Cerebellar nuclear complex (tissue), 1 donor: ENCODE measurements at regions not wholly inside any gene's neighbourhood (a gene's known extent, or its start where the extent isn't known, plus 50 kb on each side); places are given as distances from the start of the nearest gene placed in this dataset.
"Not testable (repeated sequence)": the region's sequence is repeated elsewhere in the genome, so short reads cannot be mapped to it uniquely, and the experiment has no call there.

ENCODE experiments used
- DNase-seq, 2 experiments: peaks; one replicate each; lab custom pipeline; 2025; lab: John Stamatoyannopoulos, UW

- DNase-seq, result no peak
Observed at GRCh38 chr7:155377071-155377837, 79.6 kb downstream of the INSIG1 start.

GRCh38 chr7:155377838-155378579 lies 79.9 kb upstream of the EN2 start:
- DNase-seq, result no peak

GRCh38 chr7:155378580-155378934 lies 79.4 kb upstream of the EN2 start:
- DNase-seq, result no peak

- DNase-seq, result no peak
Observed at GRCh38 chr7:155378959-155379871, 78.7 kb upstream of the EN2 start.

GRCh38 chr7:155380221-155380861 lies 77.6 kb upstream of the EN2 start:
- peak in 1 of 2 experiments; percentile 75 for DNase-seq

GRCh38 chr7:155380976-155381851 lies 76.7 kb upstream of the EN2 start:
- DNase-seq, result no peak

GRCh38 chr7:155381852-155382801 lies 75.8 kb upstream of the EN2 start:
- DNase-seq, result no peak

- no peak for DNase-seq
Observed at GRCh38 chr7:155382802-155383171, 75.1 kb upstream of the EN2 start.

GRCh38 chr7:155383756-155384491 lies 74.0 kb upstream of the EN2 start:
- DNase-seq, result no peak

- DNase-seq, result no peak
Observed at GRCh38 chr7:155384751-155385150, 73.2 kb upstream of the EN2 start.

GRCh38 chr7:155385182-155385581 lies 72.7 kb upstream of the EN2 start:
- not testable (repeated sequence) for DNase-seq

- no peak for DNase-seq
Observed at GRCh38 chr7:155386608-155387007, 71.3 kb upstream of the EN2 start.

GRCh38 chr7:155387066-155387620 lies 70.8 kb upstream of the EN2 start:
- DNase-seq, result no peak

GRCh38 chr7:155388561-155388960 lies 69.4 kb upstream of the EN2 start:
- no peak for DNase-seq

GRCh38 chr7:155391414-155391813 lies 66.5 kb upstream of the EN2 start:
- no peak for DNase-seq

GRCh38 chr7:155392726-155393570 lies 65.0 kb upstream of the EN2 start:
- DNase-seq, result no peak

- DNase-seq, result no peak
Observed at GRCh38 chr7:155394413-155394812, 63.5 kb upstream of the EN2 start.
